H9 (cell line): ENCODE measurements at regions not wholly inside any gene's neighbourhood (a gene's known extent, or its start where the extent isn't known, plus 50 kb on each side); places are given as distances from the start of the nearest gene placed in this dataset.

ENCODE experiments used
- DNase-seq: peaks from one replicate; pipeline ENCODE4 v3.0.0-alpha.2; 2017
- H2AFZ ChIP-seq: one replicate; pipeline ENCODE4 v1.6.1; 2013; ENCODE audit warnings: mild to moderate bottlenecking, low read length, control low read depth, moderate library complexity
- H2AK5ac ChIP-seq: 2 replicates; pipeline ENCODE4 v1.6.1; 2013; ENCODE audit warnings: low read length, control low read depth, mixed read lengths; ENCODE audit not compliant: insufficient read length
- H2BK120ac ChIP-seq: one replicate; pipeline ENCODE4 v1.6.1; 2013; ENCODE audit warnings: low read depth, mild to moderate bottlenecking, low read length, control low read depth, inconsistent platforms; ENCODE audit not compliant: poor library complexity, severe bottlenecking
- H2BK12ac ChIP-seq: 2 replicates; pipeline ENCODE4 v1.6.1; 2013; ENCODE audit warnings: low read length, control low read depth, mixed read lengths, low read depth; ENCODE audit not compliant: insufficient read length
- H2BK15ac ChIP-seq: 2 replicates; pipeline ENCODE4 v1.6.1; 2013; ENCODE audit warnings: low read depth, low read length, control low read depth
- H2BK20ac ChIP-seq: one replicate; pipeline ENCODE4 v1.6.1; 2013; ENCODE audit warnings: low read depth, mild to moderate bottlenecking, low read length, control low read depth, inconsistent platforms; ENCODE audit not compliant: poor library complexity, severe bottlenecking
- H2BK5ac ChIP-seq: 2 replicates; pipeline ENCODE4 v1.6.1; 2013; ENCODE audit warnings: low read length, control low read depth, mixed read lengths; ENCODE audit not compliant: insufficient read length
- H3K14ac ChIP-seq: 2 replicates; pipeline ENCODE4 v1.6.1; 2013; ENCODE audit warnings: low read length, control low read depth; ENCODE audit not compliant: insufficient read depth
- H3K18ac ChIP-seq: 2 replicates; pipeline ENCODE4 v1.6.1; 2013; ENCODE audit warnings: low read depth, mild to moderate bottlenecking, mixed read lengths, low read length, control low read depth; ENCODE audit not compliant: insufficient read length
- H3K23ac ChIP-seq: 2 replicates; pipeline ENCODE4 v1.6.1; 2013; ENCODE audit warnings: low read length, control low read depth, mixed read lengths, low read depth; ENCODE audit not compliant: insufficient read length
- H3K23me2 ChIP-seq: 2 replicates; pipeline ENCODE4 v1.6.1; 2013; ENCODE audit warnings: low read depth, mild to moderate bottlenecking, mixed read lengths, low read length, control low read depth; ENCODE audit not compliant: insufficient read length, poor library complexity, severe bottlenecking
- H3K27ac ChIP-seq: 2 replicates; pipeline ENCODE4 v1.5.1; 2013; ENCODE audit warnings: low read length, control low read depth, mixed read lengths, low read depth; ENCODE audit not compliant: insufficient read length
- H3K27me3 ChIP-seq: 2 replicates; pipeline ENCODE4 v1.6.1; 2013; ENCODE audit warnings: low read length, control low read depth, inconsistent platforms; ENCODE audit not compliant: insufficient read depth
- H3K4ac ChIP-seq: 2 replicates; pipeline ENCODE4 v1.6.1; 2013; ENCODE audit warnings: low read depth, mild to moderate bottlenecking, control low read depth, inconsistent platforms, low read length, moderate library complexity
- H3K4me1 ChIP-seq: 2 replicates; pipeline ENCODE4 v1.6.1; 2013; ENCODE audit warnings: low read length, control low read depth, inconsistent platforms; ENCODE audit not compliant: insufficient read depth
- H3K4me2 ChIP-seq: 2 replicates; pipeline ENCODE4 v1.6.1; 2013; ENCODE audit warnings: low read length, control low read depth, mixed read lengths; ENCODE audit not compliant: insufficient read length, insufficient read depth
- H3K56ac ChIP-seq: 2 replicates; pipeline ENCODE4 v1.6.1; 2013; ENCODE audit warnings: low read depth, mild to moderate bottlenecking, mixed read lengths, low read length, control low read depth; ENCODE audit not compliant: insufficient read length
- H3K79me1 ChIP-seq: 2 replicates; pipeline ENCODE4 v1.6.1; 2013; ENCODE audit warnings: low read depth, mild to moderate bottlenecking, moderate library complexity, low read length, control low read depth, inconsistent platforms; ENCODE audit not compliant: insufficient read depth, poor library complexity, severe bottlenecking
- H3K79me2 ChIP-seq: 2 replicates; pipeline ENCODE4 v1.6.1; 2013; ENCODE audit warnings: low read length, control low read depth, inconsistent platforms; ENCODE audit not compliant: insufficient read depth
- H3K9ac ChIP-seq: 2 replicates; pipeline ENCODE4 v1.6.1; 2013; ENCODE audit warnings: low read length, control low read depth, mixed read lengths; ENCODE audit not compliant: insufficient read length; ENCODE audit errors: extremely low read depth
- H3K9me3 ChIP-seq: one replicate; pipeline ENCODE4 v1.6.1; 2013; ENCODE audit warnings: low read depth, low read length, inconsistent platforms; ENCODE audit not compliant: control insufficient read depth
- H3T11ph ChIP-seq: one replicate; pipeline ENCODE4 v1.6.1; 2013; ENCODE audit warnings: mild to moderate bottlenecking, low read length, control low read depth, inconsistent platforms
- H4K20me1 ChIP-seq: one replicate; pipeline ENCODE4 v1.6.1; 2013; ENCODE audit not compliant: control insufficient read depth, insufficient read length, insufficient read depth
- H4K5ac ChIP-seq: 2 replicates; pipeline ENCODE4 v1.6.1; 2013; ENCODE audit warnings: low read depth, mild to moderate bottlenecking, mixed read lengths, low read length, control low read depth; ENCODE audit not compliant: insufficient read length
- H4K8ac ChIP-seq: replicated peaks from 2 replicates; pipeline ENCODE4 v1.6.1; 2013; ENCODE audit warnings: low read length, control low read depth, mixed read lengths, low read depth; ENCODE audit not compliant: insufficient read length
- H4K91ac ChIP-seq: 2 replicates; pipeline ENCODE4 v1.6.1; 2013; ENCODE audit warnings: low read depth, mild to moderate bottlenecking, moderate library complexity, mixed read lengths, low read length, control low read depth; ENCODE audit not compliant: insufficient read length
- H3K27ac Mint-ChIP-seq, 3 experiments: 2 replicates in 2 of 3; 3 replicates in 1 of 3; pipeline ENCODE4 v1.8.0; 2020 to 2021; ENCODE audit warnings: mixed read lengths in 3 of 3, mild to moderate bottlenecking in 1 of 3, moderate library complexity in 1 of 3
- H3K27me3 Mint-ChIP-seq: 2 replicates; pipeline ENCODE4 v1.8.0; 2021; ENCODE audit warnings: low read depth, mild to moderate bottlenecking, moderate library complexity, mixed read lengths
- H3K36me3 Mint-ChIP-seq, 3 experiments: 2 replicates in 2 of 3; 3 replicates in 1 of 3; pipeline ENCODE4 v1.8.0; 2020 to 2021; ENCODE audit warnings: low read depth in 3 of 3, mixed read lengths in 3 of 3; ENCODE audit not compliant: insufficient read depth in 1 of 3
- H3K4me1 Mint-ChIP-seq, 2 experiments: 2 replicates each; pipeline ENCODE4 v1.8.0; 2020; ENCODE audit warnings: mixed read lengths in 2 of 2
- H3K4me3 Mint-ChIP-seq, 2 experiments: 2 replicates in 1 of 2; 3 replicates in 1 of 2; pipeline ENCODE4 v1.8.0; 2020 to 2021; ENCODE audit warnings: mild to moderate bottlenecking in 2 of 2, mixed read lengths in 2 of 2, moderate library complexity in 1 of 2
- H3K9me3 Mint-ChIP-seq, 2 experiments: 2 replicates in 1 of 2; 3 replicates in 1 of 2; pipeline ENCODE4 v1.8.0; 2020; ENCODE audit warnings: mild to moderate bottlenecking in 2 of 2, mixed read lengths in 2 of 2, moderate library complexity in 1 of 2
- WGBS: extraction: QIAGEN DNeasy Blood & Tissue Kit; methylation state at CpG from one replicate; pipeline ENCODE4 v1.1.7; 2013; ENCODE audit warnings: missing lambda C conversion rate, low lambda C conversion rate, mixed read lengths; ENCODE audit not compliant: insufficient read length; ENCODE audit errors: extremely low coverage; 5-methylcytosine and 5-hydroxymethylcytosine counted together
- TF ChIP-seq, protein P1 (sequence below): fragments of 200-600 bp; sonication (generic); conservative IDR thresholded peaks from 3 replicates; pipeline ENCODE4 v1.8.0; 2021; ENCODE audit warnings: antibody characterized with exemption, mild to moderate bottlenecking

DNA sequence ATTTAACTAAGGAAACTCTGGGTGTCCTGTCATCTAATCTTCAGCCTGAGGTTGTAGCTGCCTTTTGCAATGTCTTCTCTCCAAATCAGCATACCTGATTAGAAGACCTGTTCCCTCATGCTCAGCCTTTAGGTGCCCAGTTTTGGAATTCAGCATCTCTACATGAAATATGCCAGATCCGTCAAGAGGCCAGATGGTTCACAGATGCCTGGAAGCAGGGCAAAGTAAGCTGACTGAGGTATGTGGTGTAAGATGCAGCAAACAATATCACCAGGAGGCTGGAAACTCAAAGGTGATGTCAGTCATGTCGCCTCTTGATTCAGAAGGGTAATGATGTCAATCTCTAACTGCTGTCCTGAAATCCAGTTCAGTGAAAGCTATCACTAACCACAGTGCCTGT, 324.4 kb downstream of the PRELID2 start:
- no peaks in the 10 kb centered on the region for H3K23me2 ChIP-seq
- H3K36me3 Mint-ChIP-seq: no peaks in the 10 kb centered on the region; a peak in 1 of 7 replicates
- no peak overlapping the region for H2AK5ac ChIP-seq
- no peak overlapping the region for H4K8ac ChIP-seq
- H3K18ac ChIP-seq: no peak overlapping the region
- TF ChIP-seq, protein P1, sequence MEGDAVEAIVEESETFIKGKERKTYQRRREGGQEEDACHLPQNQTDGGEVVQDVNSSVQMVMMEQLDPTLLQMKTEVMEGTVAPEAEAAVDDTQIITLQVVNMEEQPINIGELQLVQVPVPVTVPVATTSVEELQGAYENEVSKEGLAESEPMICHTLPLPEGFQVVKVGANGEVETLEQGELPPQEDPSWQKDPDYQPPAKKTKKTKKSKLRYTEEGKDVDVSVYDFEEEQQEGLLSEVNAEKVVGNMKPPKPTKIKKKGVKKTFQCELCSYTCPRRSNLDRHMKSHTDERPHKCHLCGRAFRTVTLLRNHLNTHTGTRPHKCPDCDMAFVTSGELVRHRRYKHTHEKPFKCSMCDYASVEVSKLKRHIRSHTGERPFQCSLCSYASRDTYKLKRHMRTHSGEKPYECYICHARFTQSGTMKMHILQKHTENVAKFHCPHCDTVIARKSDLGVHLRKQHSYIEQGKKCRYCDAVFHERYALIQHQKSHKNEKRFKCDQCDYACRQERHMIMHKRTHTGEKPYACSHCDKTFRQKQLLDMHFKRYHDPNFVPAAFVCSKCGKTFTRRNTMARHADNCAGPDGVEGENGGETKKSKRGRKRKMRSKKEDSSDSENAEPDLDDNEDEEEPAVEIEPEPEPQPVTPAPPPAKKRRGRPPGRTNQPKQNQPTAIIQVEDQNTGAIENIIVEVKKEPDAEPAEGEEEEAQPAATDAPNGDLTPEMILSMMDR: no peak
- H3K4me2 ChIP-seq: no peak overlapping the region
- H3K9me3 ChIP-seq: no peaks in the 10 kb centered on the region
- H3K4me3 Mint-ChIP-seq: no peak overlapping the region
- no peak for DNase-seq
- H4K5ac ChIP-seq: no peak overlapping the region
- no peak overlapping the region for H3T11ph ChIP-seq
- H2BK20ac ChIP-seq: no peak overlapping the region
- H2BK120ac ChIP-seq: no peak overlapping the region
- H3K56ac ChIP-seq: no peak overlapping the region
- H2AFZ ChIP-seq: no peak overlapping the region
- H3K27me3 ChIP-seq: no peaks in the 10 kb centered on the region
- no peak overlapping the region for H4K91ac ChIP-seq
- no CpG with 5 or more reads among the region's 2 CpGs for WGBS
- no peak overlapping the region for H2BK15ac ChIP-seq
- H3K14ac ChIP-seq: no peak overlapping the region
- H3K9ac ChIP-seq: no peak overlapping the region
- H3K27ac Mint-ChIP-seq: no peak overlapping the region
- H2BK12ac ChIP-seq: no peak overlapping the region
- no peak overlapping the region for H3K4ac ChIP-seq
- H3K27me3 Mint-ChIP-seq: no peaks in the 10 kb centered on the region
- no peak overlapping the region for H3K23ac ChIP-seq
- no peaks in the 10 kb centered on the region for H4K20me1 ChIP-seq
- H3K27ac ChIP-seq: no peak overlapping the region
- no peaks in the 10 kb centered on the region; a peak in 1 of 5 replicates for H3K9me3 Mint-ChIP-seq
- no peaks in the 10 kb centered on the region for H3K4me1 ChIP-seq
- H3K4me1 Mint-ChIP-seq: no peaks in the 10 kb centered on the region
- H2BK5ac ChIP-seq: no peak overlapping the region
- H3K79me2 ChIP-seq: no peaks in the 10 kb centered on the region
- H3K79me1 ChIP-seq: no peaks in the 10 kb centered on the region
